ENCODE measurements at regions not wholly inside any gene's neighbourhood (a gene's known extent, or its start where the extent isn't known, plus 50 kb on each side); places are given as distances from the start of the nearest gene placed in this dataset.

DNA sequence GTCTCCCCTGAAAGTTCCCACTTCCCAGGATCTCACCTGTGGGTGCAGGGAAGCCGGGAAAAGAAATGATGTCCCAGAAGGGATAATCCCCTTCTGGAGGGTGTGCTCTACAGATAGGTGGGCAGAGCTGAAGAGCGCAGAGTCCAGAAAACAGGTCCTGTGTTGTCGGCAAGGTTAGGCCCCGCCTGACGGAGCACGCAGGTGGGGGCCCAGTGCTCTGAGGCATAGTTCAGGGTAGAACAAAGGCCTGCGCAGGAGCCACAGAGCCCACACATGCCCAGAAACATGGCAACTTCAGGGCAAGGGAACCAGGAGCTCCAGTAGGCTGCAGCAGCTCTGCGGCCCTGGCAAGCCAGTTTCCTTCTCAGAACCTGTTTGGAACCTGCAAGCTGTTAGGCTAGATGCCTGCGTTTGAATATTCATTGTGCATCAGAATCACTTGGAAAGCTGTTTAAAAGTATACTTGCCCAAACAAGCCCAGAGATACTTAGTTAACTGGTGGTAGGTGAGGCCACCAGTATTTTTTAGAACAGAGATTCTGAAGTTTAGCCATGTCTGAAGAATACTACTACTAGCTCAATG lies 386.6 kb downstream of the BUD13 start:
- no peak for TF ChIP-seq CEBPB (IDR thresholded peaks at IDR 0.05)
- no peak for TF ChIP-seq REST (IDR thresholded peaks at IDR 0.05; ENCODE audit: low read depth)

Data from Ishikawa (cell line).